ENCODE measurements at regions not wholly inside any gene's neighbourhood (a gene's known extent, or its start where the extent isn't known, plus 50 kb on each side); places are given as distances from the start of the nearest gene placed in this dataset.
"Not testable (repeated sequence)": the region's sequence is repeated elsewhere in the genome, so short reads cannot be mapped to it uniquely, and the experiment has no call there.

GRCh38 chr11:19615341-19616183, 97.1 kb upstream of the NAV2 start:
- TF ChIP-seq CTCF (IDR thresholded peaks at IDR 0.05), result no peak
- Histone ChIP-seq H3K4me1 (peaks cover 0 to 39% (median 23%) of the 10 kb centered on the region in 4 donors), H3K36me3 (no peaks in the 10 kb centered on the region), H3K4me3 (no peak overlapping the region), H3K9me3 (no peaks in the 10 kb centered on the region), H3K27me3 (no peaks in the 10 kb centered on the region), H3K27ac (peak overlapping the region; percentile 85 to 93)
- DNase-seq, result no peak
- intact Hi-C loops (cut with DNase I; ENCODE audit: low total_unique reads), result no loop called here

GRCh38 chr11:19614370-19614940, 98.2 kb upstream of the NAV2 start:
- H3K9me3 ChIP-seq, result no peaks in the 10 kb centered on the region
- intact Hi-C loops (cut with DNase I; ENCODE audit: low total_unique reads), result no loop called here

GRCh38 chr11:19612025-19612424, 100.6 kb upstream of the NAV2 start:
- H3K9me3 ChIP-seq; H3K4me3 ChIP-seq; H3K27ac ChIP-seq; intact Hi-C loops (cut with DNase I; ENCODE audit: low total_unique reads); H3K36me3 ChIP-seq; H3K27me3 ChIP-seq; DNase-seq: not testable (repeated sequence)
- peaks cover 0 to 54% (median 40%) of the 10 kb centered on the region in 4 donors for H3K4me1 ChIP-seq

More at GRCh38 chr11:19614370-19614940, 98.2 kb upstream of the NAV2 start:
- no peak for DNase-seq
- no peak for TF ChIP-seq CTCF (IDR thresholded peaks at IDR 0.05)
- H3K36me3 ChIP-seq, result no peaks in the 10 kb centered on the region
- peaks cover 0 to 39% (median 23%) of the 10 kb centered on the region in 4 donors for H3K4me1 ChIP-seq
- no peak overlapping the region for H3K4me3 ChIP-seq
- H3K27ac ChIP-seq, result peak overlapping the region; percentile 85 to 93
- H3K27me3 ChIP-seq, result no peaks in the 10 kb centered on the region

GRCh38 chr11:19607656-19608360, 104.8 kb upstream of the NAV2 start:
- no peak for DNase-seq
- intact Hi-C loops (cut with DNase I; ENCODE audit: low total_unique reads), result loop anchor here (10.0 kb wide), 1 partner anchor 67 kb away; no protein-coding TSS in a partner anchor
- H3K4me1 ChIP-seq, result peaks cover 7 to 58% (median 45%) of the 10 kb centered on the region in 4 donors
- H3K27me3 ChIP-seq, result no peaks in the 10 kb centered on the region
- H3K27ac ChIP-seq, result peak overlapping the region; percentile 76 to 78
- no peak for TF ChIP-seq CTCF (IDR thresholded peaks at IDR 0.05)
- H3K36me3 ChIP-seq, result no peaks in the 10 kb centered on the region
- H3K4me3 ChIP-seq, result no peak overlapping the region
- no peaks in the 10 kb centered on the region for H3K9me3 ChIP-seq

GRCh38 chr11:19606856-19607655, 105.6 kb upstream of the NAV2 start:
- intact Hi-C loops (cut with DNase I; ENCODE audit: low total_unique reads), result loop anchor here (10.0 kb wide), 1 partner anchor 68 kb away; no protein-coding TSS in a partner anchor
- Histone ChIP-seq H3K9me3 (no peaks in the 10 kb centered on the region), H3K4me1 (peaks cover 7 to 65% (median 51%) of the 10 kb centered on the region in 4 donors), H3K27me3 (no peaks in the 10 kb centered on the region), H3K4me3 (no peak overlapping the region), H3K27ac (peak overlapping the region; percentile 76 to 78), H3K36me3 (no peaks in the 10 kb centered on the region)
- no peak for DNase-seq
- TF ChIP-seq CTCF (IDR thresholded peaks at IDR 0.05), result no peak

All from tibial artery (tissue), 4 donors.